ENCODE measurements at regions not wholly inside any gene's neighbourhood (a gene's known extent, or its start where the extent isn't known, plus 50 kb on each side); places are given as distances from the start of the nearest gene placed in this dataset.

DNA sequence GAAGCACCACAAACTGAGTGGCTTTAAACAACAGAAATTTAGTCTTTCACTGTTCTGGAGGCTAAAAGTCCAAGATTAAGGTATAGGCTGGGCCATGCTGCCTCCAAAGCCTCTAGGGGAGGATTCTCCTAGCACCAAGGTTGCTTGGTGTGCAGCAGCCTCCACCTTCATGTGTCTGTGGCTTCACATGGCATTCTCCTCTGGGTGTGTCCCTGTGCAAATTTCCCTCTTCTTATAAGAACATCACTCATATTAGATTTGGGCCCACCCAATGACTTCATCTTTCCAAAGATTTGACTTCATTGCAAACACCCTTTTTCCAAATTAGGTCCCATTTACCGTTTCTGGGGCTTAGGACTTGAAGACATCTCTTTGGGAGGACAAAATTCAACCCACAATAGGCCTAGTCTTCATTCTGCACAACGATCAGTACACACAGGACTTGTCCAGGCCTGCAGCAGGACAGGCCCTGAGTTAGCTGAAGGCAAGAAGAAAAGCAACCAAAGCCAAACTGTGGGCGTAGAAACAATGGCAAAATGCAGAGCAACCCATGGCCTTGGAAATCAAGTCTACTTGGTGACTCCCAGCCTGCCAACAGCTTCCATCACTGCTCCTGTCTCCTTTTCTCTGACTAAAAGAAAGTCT is 521.2 kb upstream of the NBEA start:
- peak; percentile 83 for ATAC-seq

DNA sequence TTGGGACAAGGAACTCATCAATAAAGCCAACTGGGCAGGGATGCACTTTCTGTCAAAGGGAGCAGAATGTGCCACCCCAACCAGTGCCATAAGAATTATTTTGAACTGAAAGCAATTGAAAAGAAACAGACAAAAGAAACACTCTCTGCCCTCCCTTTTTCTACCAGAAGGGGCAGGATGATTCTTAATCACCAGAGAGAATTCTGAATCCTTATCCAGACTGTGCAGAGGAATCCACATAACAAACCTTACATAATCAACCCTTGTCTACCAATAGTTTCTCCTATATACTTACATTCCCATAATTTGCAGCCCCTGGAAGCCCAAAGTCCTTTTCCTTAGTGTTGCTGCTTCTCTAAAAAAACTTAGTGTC is 520.7 kb upstream of the NBEA start:
- ATAC-seq = no peak

DNA sequence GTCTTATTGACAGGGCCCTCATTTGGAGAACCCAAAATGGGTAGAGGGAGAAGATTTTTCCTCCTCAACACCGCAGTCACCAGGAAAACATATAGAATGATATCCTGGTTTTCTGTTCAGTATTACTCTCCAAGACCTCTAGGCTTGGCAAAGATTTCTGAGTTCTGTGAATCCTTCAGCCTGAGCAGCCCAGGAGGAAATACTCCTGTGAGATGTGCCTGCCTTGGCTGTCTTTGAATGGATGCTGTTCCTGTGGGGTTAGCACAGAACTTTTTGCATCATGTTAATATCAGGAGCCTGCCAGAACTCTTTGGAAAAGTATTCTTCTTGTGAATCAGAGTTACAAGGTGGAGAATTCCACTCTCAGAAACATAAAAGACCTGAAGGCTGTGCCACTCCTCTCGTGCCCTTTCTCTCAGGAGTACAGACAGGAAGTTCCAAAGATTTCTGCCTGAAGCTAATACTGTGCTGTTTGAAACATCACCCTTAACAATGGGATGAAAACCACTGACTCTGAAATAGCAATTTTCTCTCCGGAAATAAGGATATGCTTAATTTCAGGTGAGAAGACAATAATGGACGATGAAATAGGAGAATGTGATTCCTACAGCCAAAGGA is 520.1 kb upstream of the NBEA start:
- peak; percentile 60 for ATAC-seq

DNA sequence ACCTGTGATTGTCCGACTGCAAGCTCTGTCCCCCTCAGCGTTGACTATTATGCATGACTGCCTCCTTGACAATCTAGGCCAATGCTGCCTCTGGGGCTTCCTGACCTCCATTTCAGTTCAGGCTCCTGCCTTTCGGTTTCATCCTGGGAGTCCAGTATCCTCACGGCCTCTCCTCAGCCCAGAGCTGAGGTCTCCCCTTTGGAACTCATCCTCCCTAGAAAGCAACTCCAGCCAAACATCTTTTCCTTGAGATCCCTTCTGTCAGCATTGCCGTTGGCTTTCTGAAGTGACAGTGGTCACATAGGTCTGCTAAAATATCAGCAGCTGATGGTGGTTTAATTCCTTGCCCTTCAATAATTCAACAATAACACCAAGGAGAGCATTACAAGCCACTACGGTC is 519.1 kb upstream of the NBEA start:
- ATAC-seq = no peak

DNA sequence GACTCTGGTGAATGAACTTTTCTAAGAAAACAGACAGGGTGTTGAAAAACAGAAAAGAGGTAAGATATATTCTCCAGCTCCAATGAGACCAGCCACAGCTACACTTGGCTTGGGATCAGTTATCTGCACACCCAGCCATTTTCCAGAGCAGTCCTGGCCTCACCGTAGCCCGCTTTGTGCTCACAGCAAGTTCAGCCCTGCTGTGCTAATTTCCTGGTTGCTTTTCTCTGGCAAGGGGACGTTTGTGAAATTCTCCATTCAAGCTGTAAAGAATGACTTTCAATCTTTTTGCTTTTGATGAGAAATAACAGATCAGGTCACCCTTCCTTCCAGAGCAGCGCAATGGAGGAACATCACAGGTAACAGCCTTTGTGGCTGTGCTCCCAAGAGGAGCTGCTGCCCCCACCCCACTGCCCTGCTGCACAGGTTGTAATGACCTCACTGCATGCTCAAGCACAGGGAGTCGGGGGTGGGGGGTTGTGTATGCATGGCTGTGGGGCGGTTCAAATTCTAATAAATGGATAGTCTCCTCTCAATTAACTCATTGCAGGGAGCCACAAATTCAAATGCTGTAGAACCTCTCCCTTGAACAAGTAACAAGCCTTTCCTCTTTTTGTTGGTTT is 516.6 kb upstream of the NBEA start:
- ATAC-seq = no peak

- no peak for ATAC-seq
Observed at GRCh38 chr13:34428911-34429310, 513.2 kb upstream of the NBEA start.

DNA sequence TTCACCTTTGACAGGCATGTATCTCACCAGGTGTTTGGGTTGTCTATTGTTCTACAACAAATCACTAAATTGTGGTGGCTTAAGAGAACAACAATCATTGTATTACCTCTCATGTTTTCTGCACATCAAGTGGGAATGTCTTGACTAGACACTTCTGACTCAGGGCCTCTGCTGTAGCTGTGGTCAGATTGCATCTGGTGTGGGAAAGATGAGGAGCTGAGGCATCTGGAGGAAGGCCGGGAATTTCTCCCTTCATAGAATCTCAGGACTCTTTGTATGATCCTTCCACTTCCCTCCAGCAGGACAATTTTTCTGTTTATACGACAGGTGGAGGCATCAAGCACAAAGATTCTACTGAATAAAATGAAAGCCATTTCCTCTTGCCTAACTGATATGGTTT is 511.8 kb upstream of the NBEA start:
- no peak for ATAC-seq

GRCh38 chr13:34431827-34432581 is 510.1 kb upstream of the NBEA start:
- peak; percentile 65 for ATAC-seq

DNA sequence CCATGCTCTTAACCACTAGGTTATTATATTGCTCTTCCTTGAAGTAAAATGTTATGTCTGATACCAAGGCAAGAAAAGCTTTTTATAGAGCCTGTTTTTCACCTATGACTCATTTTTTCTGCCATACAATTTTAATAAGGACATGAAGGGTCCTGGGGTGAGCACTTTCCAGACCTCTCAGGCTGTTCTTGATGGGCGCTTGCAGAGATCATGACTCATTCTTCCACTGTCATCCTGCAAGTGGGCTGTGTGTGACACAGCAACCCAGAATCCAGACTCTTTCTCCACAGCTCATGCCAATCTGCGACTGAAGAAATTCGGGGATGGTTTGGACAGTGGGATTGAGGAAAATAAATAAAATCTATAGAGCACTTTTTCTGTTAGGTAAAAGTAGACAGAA is 506.7 kb upstream of the NBEA start:
- ATAC-seq = no peak

DNA sequence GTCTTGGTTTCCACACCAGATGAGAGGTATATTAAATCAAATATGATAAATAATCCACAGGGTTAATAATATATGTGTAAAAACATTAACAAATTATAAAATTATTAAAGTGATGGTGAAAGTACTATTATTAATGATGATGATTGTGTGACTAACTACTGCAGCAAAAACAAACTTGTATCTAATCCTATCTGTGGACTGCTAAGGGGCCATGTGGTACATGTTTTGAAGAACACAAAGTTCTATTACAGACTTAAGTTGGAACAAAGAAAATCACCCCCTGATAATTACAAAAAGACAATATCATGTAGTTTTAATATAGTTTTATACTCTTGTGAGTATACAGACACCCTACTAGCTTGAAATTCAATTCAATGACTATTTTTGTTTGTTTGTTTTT is 504.2 kb upstream of the NBEA start:
- ATAC-seq = no peak

DNA sequence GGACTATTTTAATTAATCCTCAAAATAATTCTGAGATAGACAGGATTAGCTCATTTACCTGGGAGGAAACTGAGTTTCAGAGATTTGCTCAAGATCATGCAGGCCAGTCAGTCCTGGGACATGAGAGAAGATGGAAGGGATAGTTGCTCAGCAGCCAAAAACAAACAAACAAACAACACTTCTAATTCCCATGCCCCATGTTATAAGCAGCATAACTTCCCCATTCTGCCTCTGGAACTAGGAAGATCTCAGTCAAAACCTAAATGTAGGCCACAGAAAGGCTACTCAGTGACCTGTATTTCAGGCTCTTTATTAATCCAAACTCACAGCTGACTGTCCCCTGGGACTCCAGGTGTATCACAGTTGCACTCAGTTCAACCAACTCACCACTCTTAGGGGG is 489.2 kb upstream of the NBEA start:
- ATAC-seq = no peak

- ATAC-seq = no peak
Observed at GRCh38 chr13:34458756-34459715, 483.0 kb upstream of the NBEA start.

DNA sequence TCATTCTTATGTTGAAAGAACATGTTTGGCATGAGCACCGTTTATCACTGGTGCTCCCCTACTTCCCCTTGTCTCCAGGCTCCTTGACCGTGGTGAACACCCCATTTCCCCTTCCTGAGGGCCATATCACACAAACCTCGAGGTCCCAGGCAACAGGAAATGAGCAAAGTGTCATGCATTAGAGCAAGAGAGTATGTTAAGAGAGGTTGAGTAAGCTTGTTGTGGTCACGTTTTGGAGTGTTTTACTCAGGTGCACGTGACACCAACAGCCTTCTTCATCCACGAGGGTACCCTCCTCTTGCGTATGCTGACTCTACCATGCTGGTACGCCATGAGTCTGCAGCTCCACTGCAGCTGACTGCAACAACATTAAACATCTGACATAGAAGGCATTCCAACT is 482.2 kb upstream of the NBEA start:
- no peak for ATAC-seq

- ATAC-seq = no peak
Observed at GRCh38 chr13:34462843-34463242, 479.2 kb upstream of the NBEA start.

GRCh38 chr13:34464011-34464410 is 478.1 kb upstream of the NBEA start:
- no peak for ATAC-seq

GRCh38 chr13:34465423-34465922 is 476.6 kb upstream of the NBEA start:
- ATAC-seq = no peak

DNA sequence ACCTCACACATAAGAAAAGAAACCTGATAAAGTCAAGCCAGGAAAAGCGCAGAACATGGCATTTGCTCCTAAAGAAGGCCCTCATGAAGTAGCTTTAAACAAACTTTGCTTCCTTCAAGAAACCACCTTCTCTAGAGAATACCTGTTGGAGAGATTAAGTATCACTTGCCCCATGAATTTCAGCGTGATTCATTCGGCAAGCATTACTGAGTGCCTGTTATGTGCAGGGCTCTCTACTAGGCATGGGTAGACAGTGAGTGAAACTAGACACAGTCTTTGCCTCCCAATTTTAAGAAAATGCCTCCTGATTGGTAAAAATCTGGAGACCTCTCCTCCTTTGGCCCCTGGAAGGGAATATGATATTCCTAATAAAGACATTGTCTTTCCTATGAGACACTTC is 475.8 kb upstream of the NBEA start:
- ATAC-seq = no peak

GRCh38 chr13:34467450-34468083 is 474.5 kb upstream of the NBEA start:
- peak; percentile 76 for ATAC-seq

DNA sequence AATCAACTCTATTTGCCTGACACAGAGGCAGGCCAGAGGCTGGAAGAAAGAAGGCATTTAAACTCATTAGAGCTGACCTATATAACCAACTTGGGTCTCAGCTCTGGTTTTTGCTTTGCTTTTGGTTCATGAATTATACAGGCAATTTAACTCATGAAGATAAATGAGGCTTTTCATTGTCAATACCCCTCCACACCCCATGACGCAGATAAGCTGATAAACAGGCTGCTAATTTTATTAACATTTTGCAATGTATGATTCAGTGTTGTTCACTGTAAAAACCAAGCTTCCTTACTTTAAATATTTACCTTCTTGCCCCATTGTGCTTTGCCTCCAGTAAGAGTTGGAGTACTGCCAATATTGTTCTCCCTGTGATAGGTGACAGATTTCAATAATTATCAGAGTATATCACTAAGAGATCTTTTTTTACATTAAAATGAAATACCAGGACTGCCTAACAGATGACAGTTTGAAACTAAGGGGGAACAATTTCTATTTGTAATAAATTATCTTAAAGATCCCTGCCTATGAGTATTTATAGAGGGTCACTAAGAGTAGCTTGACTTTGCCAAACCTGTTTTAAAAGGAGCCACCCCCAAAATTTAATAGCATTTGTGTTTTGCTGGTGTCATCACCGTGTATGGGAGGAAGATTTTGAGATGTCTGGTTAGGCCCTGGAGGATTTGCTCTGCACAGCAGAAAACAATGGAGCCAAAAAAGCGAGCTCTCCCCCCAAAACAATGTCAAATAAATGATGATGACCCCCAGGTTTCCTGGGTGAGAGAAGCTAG is 472.7 kb upstream of the NBEA start:
- ATAC-seq = peak; percentile 80

DNA sequence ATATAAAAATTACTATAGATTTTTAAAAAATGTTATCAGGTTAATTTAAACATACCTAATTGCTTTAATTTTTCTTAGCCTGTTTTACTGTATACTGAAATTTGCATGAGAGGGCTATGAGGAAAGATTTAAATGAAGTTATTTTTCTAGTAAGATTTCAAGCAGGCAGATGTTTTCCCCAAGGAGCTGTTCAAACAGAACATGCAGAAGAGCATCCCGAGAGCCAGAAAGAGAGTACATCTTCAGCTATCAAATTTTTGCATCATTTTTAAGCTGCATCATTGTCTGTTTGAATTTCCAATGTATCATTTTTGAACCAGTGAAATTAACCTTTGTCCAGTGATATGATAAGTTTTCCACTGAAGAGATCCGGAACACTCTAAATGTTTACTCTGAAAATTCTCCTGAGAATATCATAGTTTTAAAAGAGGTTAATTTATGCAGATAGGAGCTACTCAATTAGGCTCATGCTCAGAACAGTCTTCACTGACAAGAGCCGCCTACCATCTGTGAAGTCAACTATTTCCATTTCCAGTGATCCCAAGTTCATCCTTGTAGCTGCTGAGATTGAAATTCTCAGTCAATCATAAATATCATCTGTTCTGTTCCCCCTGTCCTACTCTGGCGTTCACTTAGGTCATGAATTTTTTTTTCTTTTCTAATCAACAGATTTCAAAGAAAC is 467.7 kb upstream of the NBEA start:
- no peak for ATAC-seq
